ENCODE measurements at regions not wholly inside any gene's neighbourhood (a gene's known extent, or its start where the extent isn't known, plus 50 kb on each side); places are given as distances from the start of the nearest gene placed in this dataset.
"Not testable (repeated sequence)": the region's sequence is repeated elsewhere in the genome, so short reads cannot be mapped to it uniquely, and the experiment has no call there.

DNA sequence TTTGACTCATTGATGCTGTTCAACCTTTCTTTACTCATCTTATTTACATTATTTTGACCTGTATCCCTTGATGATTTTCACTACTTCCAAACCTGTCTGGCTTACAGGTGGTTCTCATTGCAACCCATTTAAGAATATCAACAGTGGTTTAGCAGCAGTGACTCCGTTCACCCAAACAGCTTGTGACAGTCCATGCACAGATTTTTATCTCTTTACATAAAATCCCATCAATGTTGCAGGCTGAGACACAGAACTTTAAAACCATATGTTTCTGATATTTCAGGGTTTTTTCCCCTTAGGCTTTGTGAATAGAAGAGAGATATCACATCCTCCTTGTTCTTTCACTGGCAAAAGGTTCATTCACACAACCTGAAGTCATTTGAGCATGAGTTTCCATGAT is 149.1 kb upstream of the CDIN1 start:
- ATAC-seq (no peak), DNase-seq (ENCODE audit: low spot score) (no peak)
- intact Hi-C loops (cut with DNase I): no loop called here

- ATAC-seq (no peak), DNase-seq (ENCODE audit: low spot score) (no peak)
- intact Hi-C loops (cut with DNase I): no loop called here
Measured at GRCh38 chr15:36430726-36431265, 148.6 kb upstream of the CDIN1 start.

- DNase-seq (ENCODE audit: low spot score) (no peak), ATAC-seq (no peak)
- intact Hi-C loops (cut with DNase I): no loop called here
Measured at GRCh38 chr15:36432161-36432560, 147.3 kb upstream of the CDIN1 start.

GRCh38 chr15:36434177-36434576 is 145.2 kb upstream of the CDIN1 start:
- intact Hi-C loops (cut with DNase I): no loop called here

DNA sequence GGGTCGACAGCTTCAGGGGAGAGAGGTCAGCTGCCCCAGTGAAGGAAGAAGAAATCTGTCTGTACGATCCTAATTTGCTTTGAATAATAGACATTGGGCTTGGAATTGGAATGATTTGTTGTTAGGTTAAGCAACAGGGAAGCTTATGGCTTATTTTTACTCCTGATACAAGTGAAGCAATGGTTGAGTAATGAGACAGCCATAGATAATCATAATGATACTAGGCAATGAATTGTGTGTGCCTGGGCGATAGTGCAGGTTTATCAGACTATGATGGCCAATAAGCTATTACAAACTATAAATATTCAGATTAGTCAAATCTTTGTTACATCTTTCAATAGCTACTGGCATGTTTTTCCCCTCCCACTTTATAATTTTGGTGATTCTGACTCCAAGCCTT is 140.9 kb upstream of the CDIN1 start:
- DNase-seq (ENCODE audit: low spot score) (no peak), ATAC-seq (no peak)
- intact Hi-C loops (cut with DNase I): no loop called here

More at GRCh38 chr15:36434177-36434576, 145.2 kb upstream of the CDIN1 start:
- no peak for ATAC-seq
- DNase-seq (ENCODE audit: low spot score): no peak

GRCh38 chr15:36447373-36447772 is 132.1 kb upstream of the CDIN1 start:
- DNase-seq (ENCODE audit: low spot score) (no peak), ATAC-seq (no peak)
- intact Hi-C loops (cut with DNase I): loop anchor here (10.0 kb wide), 1 partner anchor 167 kb away; no protein-coding TSS in a partner anchor

GRCh38 chr15:36448418-36448817 is 131.0 kb upstream of the CDIN1 start:
- intact Hi-C loops (cut with DNase I): loop anchor here (10.0 kb wide), 1 partner anchor 166 kb away; no protein-coding TSS in a partner anchor

DNA sequence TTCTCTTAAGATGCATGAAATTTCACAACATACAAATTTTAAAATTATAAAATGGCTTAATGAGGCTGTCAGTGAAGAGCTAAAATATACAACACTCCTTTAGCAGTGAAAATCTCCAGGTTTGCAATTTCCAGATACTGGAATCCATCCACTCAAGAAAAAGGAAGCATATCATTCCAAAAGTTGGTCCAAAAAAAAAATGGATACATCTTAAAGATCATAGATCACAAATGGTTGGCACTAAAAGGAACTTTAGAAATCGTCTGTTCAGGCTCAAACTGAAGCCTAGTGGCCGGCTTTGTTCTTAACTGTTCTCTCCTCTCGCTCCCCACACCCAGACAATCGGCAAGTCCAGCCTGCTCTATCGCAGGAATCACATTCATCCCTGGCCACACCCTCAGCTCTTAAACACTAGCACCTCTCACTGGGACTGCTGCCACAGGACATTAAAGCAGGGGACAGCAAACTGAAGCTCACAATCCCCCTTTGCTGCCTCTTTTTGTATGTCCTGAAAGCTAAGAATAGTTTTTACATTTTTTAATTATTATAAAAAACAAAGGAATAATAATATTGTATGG is 130.3 kb upstream of the CDIN1 start:
- ATAC-seq (no peak), DNase-seq (ENCODE audit: low spot score) (no peak)
- intact Hi-C loops (cut with DNase I): loop anchor here (10.0 kb wide), 1 partner anchor 166 kb away; no protein-coding TSS in a partner anchor

More at GRCh38 chr15:36448418-36448817, 131.0 kb upstream of the CDIN1 start:
- ATAC-seq (no peak), DNase-seq (ENCODE audit: low spot score) (no peak)

GRCh38 chr15:36449662-36450145 is 129.7 kb upstream of the CDIN1 start:
- no peak for ATAC-seq
- DNase-seq (ENCODE audit: low spot score): no peak
- intact Hi-C loops (cut with DNase I): loop anchor here (10.0 kb wide), 1 partner anchor 165 kb away; no protein-coding TSS in a partner anchor

DNA sequence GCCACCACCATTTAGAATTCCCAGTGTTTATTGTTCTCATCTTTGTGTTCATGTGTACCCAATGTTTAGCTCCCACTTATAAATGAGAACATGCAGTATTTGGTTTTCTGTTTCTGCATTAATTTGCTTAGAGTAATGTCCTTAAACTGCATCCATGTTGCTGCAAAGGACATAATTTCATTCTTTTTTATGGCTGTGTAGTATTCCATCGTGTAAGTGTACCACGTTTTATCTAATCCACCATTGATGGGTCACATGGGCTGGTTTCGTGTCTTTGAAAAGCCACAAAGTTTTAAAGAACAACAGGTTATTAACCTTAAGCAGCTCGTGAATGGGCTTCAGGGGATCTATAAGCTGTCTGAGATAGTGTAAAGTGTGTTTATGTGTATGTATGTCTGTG is 125.2 kb upstream of the CDIN1 start:
- intact Hi-C loops (cut with DNase I); ATAC-seq; DNase-seq (ENCODE audit: low spot score): not testable (repeated sequence)

DNA sequence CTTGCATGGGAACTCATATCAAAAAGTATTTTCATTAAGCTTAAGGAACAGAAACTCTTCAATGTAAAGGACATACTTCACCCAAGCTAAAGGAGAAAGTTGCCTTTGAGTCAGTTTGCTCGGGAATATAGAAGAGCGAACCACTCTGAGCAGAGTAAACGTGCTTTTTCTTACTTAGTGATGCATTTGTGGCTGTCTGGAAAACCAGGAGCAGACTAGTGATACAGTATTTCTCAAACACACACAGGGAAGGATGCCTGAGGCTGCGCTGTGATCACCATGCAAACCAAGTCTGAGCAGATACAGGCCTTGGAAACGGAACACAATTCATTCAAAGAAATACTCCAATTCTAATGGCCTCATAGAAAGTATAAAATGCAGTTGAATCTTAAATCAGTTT is 121.0 kb upstream of the CDIN1 start:
- ATAC-seq (no peak), DNase-seq (ENCODE audit: low spot score) (no peak)
- intact Hi-C loops (cut with DNase I): no loop called here

- no peak for ATAC-seq
- intact Hi-C loops (cut with DNase I): no loop called here
- no peak for DNase-seq (ENCODE audit: low spot score)
Measured at GRCh38 chr15:36465304-36465703, 114.1 kb upstream of the CDIN1 start.

GRCh38 chr15:36468746-36469145 is 110.7 kb upstream of the CDIN1 start:
- DNase-seq (ENCODE audit: low spot score) (no peak), ATAC-seq (no peak)
- intact Hi-C loops (cut with DNase I): no loop called here

DNA sequence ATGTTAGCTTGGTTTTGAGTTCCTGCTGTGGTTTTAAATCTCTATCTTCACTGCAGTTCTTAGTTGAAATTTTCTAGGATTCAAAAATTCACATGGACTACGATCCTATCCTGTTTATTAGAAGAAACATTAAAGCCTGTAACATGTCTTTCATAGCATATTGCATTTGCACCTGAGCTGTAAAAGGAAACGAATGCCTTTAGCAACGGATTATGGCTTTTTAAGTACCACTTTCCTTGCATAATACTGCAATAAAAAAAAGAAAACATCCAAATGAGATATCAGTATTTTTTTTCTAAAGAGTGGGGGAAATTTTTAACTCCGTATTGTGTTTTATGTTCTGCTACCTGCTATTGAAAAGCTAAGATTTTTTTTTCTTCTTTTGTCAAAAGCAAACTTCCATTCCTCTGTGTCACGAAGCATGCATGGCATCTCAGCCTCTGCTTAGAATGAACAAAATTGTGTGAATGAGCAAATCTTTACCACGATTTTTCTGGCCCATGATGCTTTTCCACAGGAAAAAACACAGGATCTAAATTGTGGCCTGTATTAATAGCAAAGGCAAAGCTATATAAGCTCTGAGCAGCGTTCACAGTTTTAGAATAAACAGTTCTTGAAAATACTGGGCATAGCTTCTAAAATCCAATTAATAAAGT is 110.0 kb upstream of the CDIN1 start:
- DNase-seq (ENCODE audit: low spot score) (no peak), ATAC-seq (no peak)
- intact Hi-C loops (cut with DNase I): no loop called here

DNA sequence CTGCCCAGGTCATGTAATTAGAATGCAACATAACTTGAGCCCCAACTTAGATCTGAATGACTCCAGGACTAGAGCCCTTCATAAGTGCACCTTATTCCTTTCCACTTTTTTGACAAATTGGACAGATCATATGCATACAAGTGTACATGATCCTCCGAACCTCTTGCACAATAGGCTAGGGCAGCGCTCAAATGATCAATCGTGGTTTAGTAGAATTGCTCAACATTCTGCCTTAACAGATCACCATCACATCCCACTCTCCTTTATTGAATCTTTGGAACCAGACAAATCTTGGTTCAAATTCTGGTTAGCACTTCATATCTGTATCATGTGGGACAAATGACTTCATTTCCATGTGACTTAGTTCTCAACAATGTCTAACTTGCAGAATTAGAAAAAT is 106.8 kb upstream of the CDIN1 start:
- ATAC-seq (no peak), DNase-seq (ENCODE audit: low spot score) (no peak)
- intact Hi-C loops (cut with DNase I): no loop called here

DNA sequence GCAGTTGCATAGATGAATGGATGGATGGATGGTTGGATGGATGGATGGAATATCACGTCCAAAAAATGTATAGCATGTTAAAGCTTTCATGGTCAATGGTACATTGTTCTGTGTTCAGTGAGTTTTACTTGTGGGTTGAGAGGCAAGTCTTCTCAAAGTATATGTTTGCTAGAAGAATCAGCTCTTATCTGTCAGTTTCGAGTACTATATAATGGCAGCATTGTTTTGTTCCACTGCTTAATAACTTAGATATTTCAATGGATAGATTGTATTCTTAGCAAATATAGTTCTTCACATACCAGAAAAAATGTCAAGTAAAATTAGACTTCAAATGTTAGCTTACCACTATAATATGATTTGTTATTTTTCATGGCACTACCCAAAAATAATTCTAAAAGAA is 100.9 kb upstream of the CDIN1 start:
- no peak for ATAC-seq
- no peak for DNase-seq (ENCODE audit: low spot score)
- intact Hi-C loops (cut with DNase I): no loop called here

DNA sequence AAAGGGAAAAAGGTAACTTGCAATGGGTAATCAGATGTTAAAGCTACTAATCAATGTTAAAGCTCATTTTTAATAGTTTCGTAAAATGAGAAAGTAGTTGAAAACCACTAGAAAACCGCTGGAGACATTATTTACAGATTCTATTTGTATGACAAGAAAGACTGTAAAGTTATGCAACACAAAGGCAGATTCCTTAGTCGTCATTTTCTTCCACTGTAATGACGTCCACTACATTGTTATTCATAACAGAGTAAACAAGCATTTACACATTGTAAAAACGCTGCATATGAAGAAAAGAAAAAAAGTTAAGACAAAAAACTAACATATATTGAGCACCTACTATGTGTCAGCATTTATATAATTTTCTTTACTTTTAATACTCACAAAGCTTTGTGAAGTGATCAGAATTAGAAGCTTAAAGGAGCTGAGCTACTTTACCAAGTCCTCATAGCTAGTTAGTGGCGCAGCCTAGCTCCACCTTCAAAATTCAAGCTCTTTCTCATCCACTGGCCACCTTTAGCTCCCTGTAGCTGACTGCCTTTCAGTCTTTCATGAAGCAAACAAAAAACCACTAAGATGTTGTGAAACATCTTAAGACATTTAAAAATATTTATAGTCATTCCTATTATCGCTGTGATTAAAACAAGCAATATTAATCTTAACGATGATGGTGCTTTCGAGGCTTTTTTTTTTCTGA is 100.1 kb upstream of the CDIN1 start:
- no peak for DNase-seq (ENCODE audit: low spot score)
- intact Hi-C loops (cut with DNase I): no loop called here
- ATAC-seq: no peak

GRCh38 chr15:36481156-36481555 is 98.3 kb upstream of the CDIN1 start:
- intact Hi-C loops (cut with DNase I): no loop called here
- ATAC-seq: no peak
- no peak for DNase-seq (ENCODE audit: low spot score)

DNA sequence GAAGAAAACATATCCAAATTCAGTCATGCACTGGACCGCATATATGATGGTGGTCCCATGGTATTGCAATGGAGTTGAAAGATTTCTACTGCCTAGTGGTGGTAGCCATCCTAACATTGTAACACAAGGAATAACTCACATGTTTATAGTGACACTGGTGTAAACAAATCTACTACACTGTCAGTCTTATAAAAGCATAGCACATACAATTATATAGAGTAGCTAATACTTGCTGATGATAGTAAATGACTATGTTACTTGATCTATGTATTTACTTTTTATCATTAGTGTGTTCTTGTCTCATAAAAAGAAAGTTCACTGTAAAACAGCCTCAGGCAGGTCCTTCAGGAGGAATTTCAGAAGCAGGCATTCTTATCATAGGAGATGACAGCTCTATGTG is 96.0 kb upstream of the CDIN1 start:
- DNase-seq (ENCODE audit: low spot score) (no peak), ATAC-seq (no peak)
- intact Hi-C loops (cut with DNase I): no loop called here
